NCI-H187 (cell line): ENCODE measurements at regions not wholly inside any gene's neighbourhood (a gene's known extent, or its start where the extent isn't known, plus 50 kb on each side); places are given as distances from the start of the nearest gene placed in this dataset.

Experiments used
- DNase-seq, 2 experiments: peaks; one replicate each; lab custom pipeline; 2025; lab: John Stamatoyannopoulos, UW

DNA sequence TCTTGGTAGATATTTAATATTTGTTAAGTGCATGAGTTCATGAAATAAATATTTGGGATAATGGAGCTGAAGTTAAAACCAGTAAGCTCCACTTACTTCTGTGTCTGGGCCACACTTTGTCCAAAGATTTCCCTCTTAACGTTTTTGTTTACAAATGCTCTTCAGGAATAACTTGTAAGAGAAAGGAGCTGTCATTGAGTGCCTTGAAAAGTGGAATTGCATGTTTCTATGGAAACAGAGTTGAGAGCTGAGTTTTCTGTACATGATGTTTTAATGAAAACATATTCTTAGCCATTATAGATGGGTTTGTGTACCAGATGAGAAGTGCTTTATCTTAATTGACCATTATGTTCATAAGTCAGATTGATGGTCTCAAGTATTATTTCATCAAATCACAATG lies 1045.4 kb upstream of the EEF2KMT start:
- peak in 1 of 2 experiments; percentile 28 for DNase-seq

DNA sequence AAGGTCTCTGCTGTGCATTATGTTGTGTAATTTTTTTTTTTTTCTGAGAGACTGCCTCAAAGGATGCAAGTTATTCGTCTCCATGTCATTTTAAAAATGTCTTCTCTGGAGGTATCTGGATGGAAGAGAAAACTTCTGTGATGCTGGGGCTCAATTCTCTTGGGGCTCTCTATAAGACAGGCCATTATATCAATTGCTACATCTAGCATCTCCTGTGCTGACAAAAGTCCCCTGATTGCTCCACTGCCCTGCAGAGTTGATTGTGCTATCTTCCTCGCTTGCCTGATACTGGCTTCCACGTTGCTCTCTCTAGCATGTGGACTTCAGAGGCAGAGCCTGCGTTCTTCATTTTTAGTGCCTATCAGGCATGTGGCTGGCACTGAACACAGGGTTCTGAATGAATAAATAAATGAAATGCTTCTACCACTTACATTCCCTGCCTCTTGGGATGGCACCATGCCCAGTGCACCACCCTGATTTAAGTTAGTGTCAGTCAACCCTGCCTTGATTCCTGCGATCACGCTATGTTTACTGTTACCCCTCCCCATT lies 1035.5 kb upstream of the EEF2KMT start:
- DNase-seq, result no peak

DNA sequence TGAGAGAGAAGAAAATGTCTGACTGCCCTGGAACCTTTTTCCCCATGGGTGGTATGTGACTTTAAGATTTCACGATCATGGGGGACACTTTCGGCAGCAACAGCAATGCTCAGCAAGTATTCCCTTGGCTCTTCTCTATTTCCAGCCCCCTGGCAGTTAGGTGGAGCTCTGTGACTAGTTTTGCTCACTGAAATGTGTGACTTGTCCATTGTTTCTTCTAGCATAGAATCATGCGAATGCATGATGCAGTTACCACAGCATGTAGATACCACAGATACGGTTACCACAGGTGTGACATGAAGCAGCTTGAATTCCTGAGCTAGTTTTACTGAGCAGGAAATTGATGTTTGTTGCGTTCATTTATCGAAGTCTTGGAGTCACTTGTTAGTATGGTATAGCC lies 1034.5 kb upstream of the EEF2KMT start:
- DNase-seq, result no peak

DNA sequence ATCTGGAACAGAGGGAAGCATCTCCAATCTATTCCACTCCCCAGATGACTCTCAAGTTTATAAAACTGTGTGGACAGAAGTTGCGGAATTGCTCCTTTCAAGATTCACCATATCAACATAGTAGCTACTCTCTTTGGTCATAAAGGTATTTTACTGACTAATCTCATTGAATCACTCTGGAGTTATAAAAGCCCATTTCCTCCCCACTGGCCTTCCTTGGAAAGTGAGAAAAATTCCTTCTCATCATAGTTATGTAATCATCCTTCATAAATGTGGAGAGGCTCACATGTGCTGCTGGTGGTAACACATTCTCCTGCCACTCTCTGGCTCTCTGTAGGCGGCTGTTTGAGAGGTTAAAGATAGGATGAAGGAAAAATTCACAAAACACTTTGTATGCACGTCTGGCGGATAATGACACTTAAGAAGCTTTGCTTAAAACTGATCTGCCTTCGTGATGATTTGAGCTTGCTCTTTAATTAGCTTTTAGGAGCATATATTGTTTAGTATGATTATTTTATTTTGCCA lies 1034.0 kb upstream of the EEF2KMT start:
- DNase-seq, result no peak

DNA sequence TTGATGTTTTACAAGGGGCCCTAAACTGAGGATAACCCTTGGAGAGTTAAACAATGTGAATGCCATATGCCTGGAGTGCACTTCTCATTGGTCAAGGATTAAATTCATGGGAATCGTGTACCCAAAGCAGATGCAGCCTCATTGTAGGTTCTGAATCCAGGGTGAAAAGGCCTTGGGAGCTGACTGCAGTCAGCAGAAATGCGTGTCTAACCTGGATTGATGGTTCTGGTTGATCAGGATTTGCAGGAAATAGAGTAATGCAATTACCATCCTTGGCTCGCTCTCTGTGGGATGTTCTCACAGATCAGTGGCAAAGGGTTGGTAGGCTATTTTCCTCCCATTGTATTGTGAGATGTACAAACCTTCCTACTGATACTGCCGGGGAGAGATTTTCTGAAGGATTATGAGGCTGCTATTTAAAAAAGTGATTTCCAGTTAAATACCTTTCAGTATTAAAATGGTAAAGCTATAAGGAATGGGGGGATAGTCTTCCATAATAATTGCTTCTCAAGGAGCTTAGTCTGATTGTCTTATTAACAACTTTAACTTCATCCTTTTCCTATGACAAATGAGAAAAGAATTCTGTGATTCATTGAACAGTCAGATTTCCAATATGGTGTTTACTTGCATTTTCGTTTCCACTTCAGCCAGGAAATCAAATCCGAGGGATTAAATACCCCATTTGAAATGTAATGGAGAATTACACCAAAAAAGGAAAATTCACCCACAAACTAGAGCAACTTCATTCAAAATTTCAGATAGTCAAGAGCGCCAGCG lies 1028.1 kb upstream of the EEF2KMT start:
- DNase-seq, result no peak

DNA sequence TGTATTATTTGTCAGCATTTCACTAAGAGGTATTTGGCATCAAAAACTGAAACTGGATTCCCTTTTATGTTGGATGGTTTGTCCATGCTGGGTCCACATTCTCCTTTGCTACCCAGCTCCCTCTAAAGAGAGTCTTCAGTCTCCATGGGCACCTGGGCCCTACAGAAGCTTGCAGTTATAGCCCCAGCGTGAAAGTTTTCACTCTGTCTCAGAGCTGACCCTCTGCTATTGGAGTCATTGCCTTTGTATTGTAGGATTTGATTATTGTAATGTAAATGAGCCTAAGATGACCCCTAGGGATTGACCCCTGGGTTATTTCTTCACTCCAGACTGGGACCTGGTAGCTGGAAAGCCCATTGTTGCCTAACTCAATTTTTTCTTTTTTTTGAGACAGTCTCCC lies 1026.5 kb upstream of the EEF2KMT start:
- DNase-seq, result no peak

DNA sequence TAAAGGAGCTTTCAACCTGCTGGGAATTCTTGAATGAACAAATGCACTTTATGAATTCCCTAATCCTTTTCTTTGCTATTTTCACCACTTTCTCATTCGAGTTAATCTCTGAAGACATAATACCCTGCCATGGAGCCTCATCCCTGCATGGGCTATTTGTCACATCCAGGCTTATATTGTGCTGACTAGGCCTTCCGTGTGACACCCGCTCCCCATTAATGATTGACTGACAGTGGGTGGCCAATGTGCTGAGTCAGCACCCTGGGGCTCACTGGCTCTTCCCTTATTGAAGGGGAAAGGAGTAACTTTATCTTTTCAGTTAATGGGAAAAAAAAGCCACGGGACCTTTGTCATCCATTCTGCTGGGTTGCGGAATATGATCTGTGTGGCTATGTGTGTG lies 1024.8 kb upstream of the EEF2KMT start:
- no peak for DNase-seq

DNA sequence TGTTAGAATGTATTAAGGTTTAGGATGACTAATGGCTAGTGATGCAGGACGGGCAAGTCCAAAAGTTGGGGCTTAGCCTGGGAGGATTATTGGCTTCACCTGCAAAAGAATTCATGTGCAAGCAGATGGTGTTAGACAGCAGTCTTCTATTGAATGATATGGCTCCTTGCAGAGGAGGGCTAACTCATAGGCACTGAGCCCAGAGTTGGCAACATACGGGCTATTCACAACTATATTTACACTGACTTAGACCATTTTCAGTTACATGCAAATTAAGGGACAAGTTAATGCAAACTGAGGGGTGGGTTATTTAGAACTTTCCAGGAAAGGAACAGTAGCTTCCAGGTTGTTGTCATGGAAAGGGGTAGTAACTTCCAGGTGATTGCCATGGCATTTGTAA lies 1017.1 kb upstream of the EEF2KMT start:
- no peak for DNase-seq

DNA sequence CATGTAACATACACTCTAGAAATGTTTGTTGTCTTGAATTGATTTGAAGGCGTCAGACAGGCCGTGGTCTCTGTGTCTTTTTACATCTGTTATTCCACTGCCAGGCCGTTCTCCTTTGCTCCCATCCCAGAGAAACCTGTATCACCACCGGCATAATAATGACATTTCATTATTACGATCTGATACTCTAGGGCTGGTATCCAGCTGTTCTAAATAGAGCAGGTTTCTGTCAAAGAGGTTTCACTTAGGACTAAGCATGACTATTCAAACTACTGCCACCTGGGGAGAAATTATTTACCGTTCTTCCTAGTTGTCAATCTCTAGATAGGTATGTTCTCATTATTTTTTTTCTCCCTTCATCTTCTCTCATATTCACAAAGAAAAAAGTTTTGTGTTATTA lies 1016.2 kb upstream of the EEF2KMT start:
- no peak for DNase-seq

DNA sequence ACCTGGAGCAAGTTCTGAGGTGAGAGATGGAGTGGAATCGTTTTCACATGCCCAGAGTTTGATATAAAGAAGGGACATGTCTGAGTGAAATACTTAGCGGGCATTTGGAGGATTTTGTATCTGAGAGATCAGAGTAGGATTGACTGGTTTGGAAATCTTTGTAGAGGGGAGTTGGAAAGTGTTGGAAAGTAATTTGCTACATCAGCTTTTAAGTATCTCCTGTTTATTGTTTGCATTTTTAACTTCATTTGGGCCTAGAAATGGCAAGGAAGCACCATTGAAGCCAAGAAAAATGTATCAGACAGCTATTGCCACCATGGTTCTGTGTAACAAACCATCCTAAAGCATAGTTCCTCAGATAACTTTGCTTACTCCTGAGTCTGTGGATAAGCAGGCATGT lies 1015.1 kb upstream of the EEF2KMT start:
- no peak for DNase-seq

DNA sequence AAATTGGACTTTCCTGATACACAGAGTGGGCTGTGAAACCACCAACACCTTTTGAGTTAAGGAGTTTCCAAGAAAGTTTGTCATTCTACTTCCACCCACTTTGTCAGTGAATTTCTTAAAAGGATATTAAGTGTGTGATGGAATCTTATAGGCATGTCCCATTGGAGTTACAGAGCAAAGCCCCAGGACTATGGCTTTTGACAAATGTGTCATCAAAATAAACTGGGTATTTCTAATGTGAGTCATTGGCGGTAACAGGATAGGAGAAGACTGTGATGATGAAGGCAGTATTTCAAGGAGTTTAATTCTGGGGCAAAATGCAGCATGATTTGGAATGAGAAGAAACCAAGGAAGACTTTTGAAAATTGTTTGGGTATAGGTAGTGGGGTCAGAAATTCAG lies 1013.8 kb upstream of the EEF2KMT start:
- DNase-seq, result no peak

DNA sequence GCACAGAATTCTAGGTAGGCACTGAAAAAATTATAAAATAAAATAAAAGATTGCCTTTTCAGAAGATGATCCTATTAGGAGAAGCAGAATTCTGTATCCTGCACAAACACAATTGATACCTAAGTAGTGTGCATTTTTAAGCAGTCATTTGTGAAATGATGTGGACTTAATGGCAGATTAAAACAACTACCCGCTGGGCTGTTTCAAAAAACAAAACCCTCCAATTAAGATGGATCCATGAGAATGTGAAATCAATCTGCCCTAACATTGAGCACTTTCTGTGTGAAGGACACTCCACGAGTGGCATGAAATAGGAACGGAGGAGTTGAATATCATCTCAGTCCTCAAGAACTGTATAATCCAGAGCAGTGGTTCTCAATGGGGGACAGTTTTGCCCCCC lies 1012.8 kb upstream of the EEF2KMT start:
- DNase-seq, result no peak

DNA sequence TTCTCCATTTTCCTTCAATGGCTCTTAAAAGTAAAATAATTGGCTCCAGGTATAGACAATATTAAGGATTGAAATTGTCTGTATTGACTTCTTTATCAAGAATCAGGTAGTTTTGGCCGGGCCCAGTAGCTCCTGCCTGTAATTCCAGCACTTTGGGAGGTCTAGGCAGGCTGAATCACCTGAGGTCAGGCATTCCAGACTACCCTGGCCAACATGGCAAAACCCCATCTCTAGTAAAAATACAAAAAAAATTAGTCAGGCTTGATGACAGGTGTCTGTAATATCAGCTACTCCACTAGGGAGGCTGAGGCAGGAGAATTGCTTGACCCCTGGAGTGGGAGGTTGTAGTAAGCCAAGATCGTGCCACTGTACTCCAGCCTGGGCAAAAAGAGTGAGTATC lies 1008.5 kb upstream of the EEF2KMT start:
- no peak for DNase-seq

DNA sequence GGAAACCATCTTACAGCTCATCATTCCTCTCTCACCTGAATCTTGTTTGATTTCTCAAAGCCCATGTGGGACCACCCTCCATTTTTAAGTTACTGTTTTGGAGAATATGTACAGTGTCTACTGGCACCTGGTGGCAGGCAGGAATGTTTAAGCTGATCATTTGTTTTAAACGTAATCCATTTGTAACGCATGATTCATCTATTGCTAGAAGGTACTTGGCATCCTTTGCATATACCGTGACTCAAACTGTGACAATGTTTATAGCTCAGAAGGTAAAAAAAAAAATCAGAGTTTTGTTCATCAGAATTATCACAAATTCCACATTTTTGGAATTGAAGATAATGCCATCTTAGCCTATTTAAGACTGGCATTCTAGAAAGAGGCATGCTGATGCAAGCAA lies 1007.5 kb upstream of the EEF2KMT start:
- DNase-seq, result no peak

DNA sequence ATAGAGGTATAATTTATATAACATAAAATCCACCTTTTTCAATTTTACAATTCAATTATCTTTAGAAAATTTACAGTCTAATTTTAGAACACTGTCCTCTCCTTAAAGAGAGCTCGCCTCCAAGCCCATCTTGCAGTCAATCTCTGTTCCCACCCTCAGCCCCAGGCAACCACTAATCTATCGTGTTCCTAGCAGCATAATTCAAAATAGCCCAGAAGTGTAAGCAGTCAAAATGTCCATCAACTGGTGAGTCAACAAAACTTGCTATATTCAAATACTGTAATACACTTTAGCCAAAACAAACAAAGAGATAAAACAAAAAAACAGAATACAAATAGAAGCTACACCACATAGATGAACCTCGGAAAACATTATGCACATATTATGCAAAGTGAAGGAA lies 1006.8 kb upstream of the EEF2KMT start:
- DNase-seq, result no peak

DNA sequence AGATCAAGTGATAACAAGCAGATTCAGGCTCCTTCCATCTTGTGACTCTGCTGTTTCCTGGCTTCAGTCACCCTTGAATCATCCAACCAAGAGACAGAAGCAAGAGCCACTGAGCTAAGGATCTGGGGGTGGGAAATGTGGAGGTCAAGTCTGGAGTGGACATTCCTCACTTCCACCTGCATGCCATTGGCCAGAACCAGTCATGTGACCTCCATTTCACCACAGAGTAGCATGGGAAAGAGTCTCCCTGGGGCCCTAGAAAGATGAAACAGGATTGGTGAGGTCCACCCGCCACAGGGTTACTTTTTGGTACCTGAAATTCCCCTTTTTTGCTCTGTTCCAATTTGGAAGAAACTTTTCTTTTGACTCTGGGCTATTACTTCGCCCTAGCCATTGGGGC lies 1006.0 kb upstream of the EEF2KMT start:
- no peak for DNase-seq

DNA sequence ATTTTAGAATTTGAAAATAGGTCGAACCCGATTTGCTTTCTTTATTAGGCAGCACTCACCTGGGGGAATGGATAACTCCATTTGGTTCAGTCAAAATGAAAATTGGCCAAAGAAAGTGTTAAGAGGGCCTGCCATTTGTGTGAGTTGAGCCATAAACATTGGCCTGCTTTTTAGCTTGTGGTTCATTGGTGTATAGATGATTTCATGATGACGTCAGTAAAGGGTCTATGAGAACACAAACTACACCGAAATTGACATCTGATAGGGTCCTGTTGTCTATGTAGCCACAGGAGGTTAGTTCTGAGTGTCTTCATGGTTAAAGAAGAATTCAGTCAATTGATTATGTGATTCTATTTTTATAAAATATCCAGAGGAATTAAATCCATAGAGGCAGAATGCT lies 1001.5 kb upstream of the EEF2KMT start:
- no peak for DNase-seq

DNA sequence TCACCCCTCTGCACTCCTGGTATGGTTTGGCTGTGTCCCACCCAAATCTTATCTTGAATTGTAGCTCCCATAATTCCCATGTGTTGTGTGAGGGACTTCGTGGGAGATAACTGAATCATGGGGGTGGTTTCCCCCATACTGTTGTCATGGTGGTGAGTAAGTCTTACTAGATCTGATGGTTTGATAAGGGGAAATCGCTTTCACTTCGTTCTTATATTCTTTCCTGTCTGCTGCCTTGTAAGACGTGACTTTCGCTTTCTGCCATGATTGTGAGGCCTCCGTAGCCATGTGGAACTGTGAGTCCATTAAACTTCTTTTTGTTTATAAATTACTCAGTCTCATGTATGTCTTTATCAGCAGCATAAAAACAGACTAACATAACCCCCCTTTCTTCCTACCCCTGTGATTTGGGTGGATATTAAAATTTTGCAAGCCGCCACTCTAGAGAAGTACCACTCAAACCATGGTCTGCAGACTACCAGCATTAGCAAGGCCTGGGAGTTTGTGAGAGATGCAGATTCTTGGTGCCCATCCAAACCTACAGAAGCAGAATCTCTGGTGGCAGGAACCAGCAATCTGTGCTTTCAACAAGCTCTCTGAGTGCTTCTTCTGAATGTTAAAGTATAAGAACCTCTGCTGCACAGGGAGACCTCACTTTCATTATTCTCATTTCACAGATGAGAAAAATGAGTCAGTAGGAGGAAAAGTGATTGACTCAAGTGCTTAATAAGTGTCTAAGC lies 999.5 kb upstream of the EEF2KMT start:
- DNase-seq, result no peak

DNA sequence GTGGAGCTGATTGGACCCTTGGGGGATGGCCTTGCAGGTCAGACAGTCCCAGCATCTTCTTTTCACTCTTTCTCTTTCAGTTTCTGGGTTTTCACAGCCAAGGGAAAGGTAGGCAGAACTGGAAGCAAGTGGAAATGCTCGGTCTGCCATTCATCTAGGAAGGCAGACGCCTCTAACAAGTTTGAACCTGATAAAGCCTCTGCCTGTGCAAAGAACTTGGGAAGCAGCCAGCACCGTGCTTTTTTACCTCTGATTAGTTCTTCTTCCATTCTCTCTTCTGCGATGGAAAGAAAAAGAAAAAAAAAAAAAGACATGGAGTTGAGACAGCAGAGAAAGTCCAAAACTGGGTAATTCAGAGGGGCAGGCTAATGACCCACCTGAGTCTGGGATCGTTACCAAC lies 997.8 kb upstream of the EEF2KMT start:
- DNase-seq, result no peak

DNA sequence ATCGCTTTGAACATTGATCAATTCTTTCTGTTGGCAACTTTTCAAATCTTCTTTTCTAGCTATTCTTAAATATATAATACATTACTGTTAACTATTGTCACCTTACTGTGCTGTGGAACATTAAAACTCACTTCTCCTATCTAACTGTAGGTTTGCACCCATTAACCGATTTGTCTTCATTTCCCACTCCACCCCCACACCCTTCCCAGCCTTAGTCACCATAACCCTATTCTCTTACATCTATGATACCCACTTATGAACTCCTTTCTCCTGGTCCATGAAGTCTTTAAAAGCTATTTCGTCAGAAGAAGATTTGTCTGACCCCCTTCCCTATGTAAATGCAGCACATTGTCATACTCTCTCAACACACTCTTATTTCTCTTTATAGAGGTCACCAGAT lies 993.4 kb upstream of the EEF2KMT start:
- no peak for DNase-seq

DNA sequence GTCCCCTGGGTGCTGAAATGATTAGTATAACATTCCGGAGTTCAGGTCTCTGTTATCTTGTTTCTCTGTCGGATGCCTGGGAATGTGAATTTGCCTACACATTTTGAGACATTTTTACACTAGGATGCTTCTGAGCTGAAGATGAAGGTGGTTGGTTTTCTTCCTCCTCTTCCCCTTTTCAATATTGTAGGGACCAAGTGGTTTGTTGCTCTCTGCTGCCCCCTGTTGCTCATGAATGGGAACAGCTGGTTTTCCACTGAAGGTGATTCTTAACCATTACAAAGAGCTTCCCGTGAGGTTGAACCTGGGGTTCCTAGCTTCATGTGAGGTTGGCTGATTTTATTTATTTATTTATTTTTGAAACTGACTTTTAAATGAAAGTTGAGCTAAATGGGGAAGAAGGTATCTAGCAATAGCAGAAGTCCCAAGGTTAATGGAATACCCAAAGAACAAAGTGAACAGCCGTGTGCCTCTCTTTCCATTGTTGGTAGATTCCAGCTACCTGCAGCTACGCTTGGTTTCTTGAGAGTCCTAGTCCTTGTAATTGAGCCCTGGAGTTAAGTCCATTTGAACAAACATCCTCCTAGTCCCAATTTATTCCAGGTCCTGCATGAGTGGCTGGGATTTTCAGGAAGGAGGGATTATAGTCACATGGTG lies 983.9 kb upstream of the EEF2KMT start:
- peak; percentile 4 to 13 for DNase-seq

DNA sequence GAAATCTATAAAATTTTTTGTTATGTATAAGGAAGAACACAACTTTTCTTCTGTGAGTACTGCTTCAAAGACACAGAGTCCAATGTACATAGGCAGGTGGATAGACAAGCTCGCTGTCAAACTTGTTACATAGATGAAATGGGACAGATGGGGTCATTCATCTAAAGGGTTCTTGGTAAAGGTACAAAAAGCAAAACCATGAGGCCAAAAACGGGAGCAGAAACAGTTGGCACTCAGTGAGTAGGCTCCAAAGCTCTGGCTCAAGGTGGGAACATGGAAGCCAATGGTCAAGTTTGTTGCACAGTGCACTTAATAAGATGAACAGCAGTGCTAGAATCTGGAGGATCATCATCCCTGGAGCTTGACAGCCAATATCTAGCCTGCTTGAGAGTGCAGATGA lies 979.0 kb upstream of the EEF2KMT start:
- DNase-seq, result no peak

DNA sequence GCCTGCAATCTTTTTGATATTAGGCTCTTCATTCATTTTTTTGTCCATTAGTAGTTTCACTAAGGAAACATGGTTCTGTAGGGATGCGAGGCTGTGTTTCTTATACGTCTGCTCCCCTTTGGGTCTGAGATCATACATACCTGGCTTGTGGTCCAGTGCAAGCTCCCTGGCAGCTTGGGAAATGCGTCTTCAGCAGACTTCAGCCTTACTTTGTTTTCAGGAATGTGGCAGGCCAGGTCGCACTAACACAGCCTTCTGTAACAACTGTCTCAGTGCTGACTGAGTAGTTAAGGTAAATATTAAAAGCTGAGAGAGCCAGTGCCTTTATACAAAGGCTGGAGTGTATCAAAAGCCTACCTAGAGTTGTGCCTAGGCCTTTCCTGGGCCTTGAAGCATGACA lies 970.5 kb upstream of the EEF2KMT start:
- no peak for DNase-seq
